Smooth muscle cell (in vitro differentiated cells): ENCODE measurements at regions not wholly inside any gene's neighbourhood (a gene's known extent, or its start where the extent isn't known, plus 50 kb on each side); places are given as distances from the start of the nearest gene placed in this dataset.

ENCODE experiments used
- DNase-seq: peaks from one replicate; lab custom pipeline; 2025; ENCODE audit not compliant: unreplicated experiment; lab: John Stamatoyannopoulos, UW
- H2AFZ ChIP-seq: fragments of 200-600 bp; sonication (generic); 2 replicates; pipeline ENCODE4 v1.6.0; 2016; ENCODE audit warnings: antibody characterized with exemption, low read depth, mild to moderate bottlenecking
- H3F3A ChIP-seq: fragments of 200-600 bp; sonication (generic); 2 replicates; pipeline ENCODE4 v1.6.0; 2017; ENCODE audit warnings: antibody characterized with exemption, low read depth
- H3K27ac ChIP-seq: fragments of 200-600 bp; sonication (generic); 2 replicates; pipeline ENCODE4 v1.5.1; 2016; ENCODE audit warnings: low read depth, mild to moderate bottlenecking
- H3K27me3 ChIP-seq: fragments of 200-600 bp; sonication (generic); 2 replicates; pipeline ENCODE4 v1.6.1; 2016; ENCODE audit warnings: low read depth, mild to moderate bottlenecking
- H3K36me3 ChIP-seq: fragments of 200-600 bp; sonication (generic); 2 replicates; pipeline ENCODE4 v1.5.1; 2016; ENCODE audit warnings: low read depth
- H3K4me1 ChIP-seq: fragments of 200-600 bp; sonication (generic); 2 replicates; pipeline ENCODE4 v1.5.1; 2016; ENCODE audit warnings: low read depth
- H3K4me2 ChIP-seq: fragments of 200-600 bp; sonication (generic); 2 replicates; pipeline ENCODE4 v1.6.0; 2016; ENCODE audit warnings: mild to moderate bottlenecking
- H3K4me3 ChIP-seq: fragments of 200-600 bp; sonication (generic); 2 replicates; pipeline ENCODE4 v1.5.1; 2016; ENCODE audit warnings: mild to moderate bottlenecking
- H3K79me2 ChIP-seq: fragments of 200-600 bp; sonication (generic); 2 replicates; pipeline ENCODE4 v1.6.0; 2016; ENCODE audit warnings: low read depth, mild to moderate bottlenecking
- H3K9ac ChIP-seq: fragments of 200-600 bp; sonication (generic); 2 replicates; pipeline ENCODE4 v1.6.0; 2016; ENCODE audit warnings: low read depth
- H3K9me3 ChIP-seq: fragments of 200-600 bp; sonication (generic); replicated peaks from 2 replicates; pipeline ENCODE4 v1.5.1; 2016; ENCODE audit warnings: low read depth
- H4K20me1 ChIP-seq: fragments of 200-600 bp; sonication (generic); 2 replicates; pipeline ENCODE4 v1.6.0; 2016; ENCODE audit warnings: low read depth
- CTCF ChIP-seq: fragments of 200-600 bp; sonication (generic); IDR thresholded peaks from 2 replicates; pipeline ENCODE4 v1.5.1; 2017; ENCODE audit warnings: borderline replicate concordance, mild to moderate bottlenecking, antibody characterized with exemption; ENCODE audit not compliant: insufficient read depth, poor library complexity, severe bottlenecking
- WGBS: methylation state at CpG from one replicate; pipeline ENCODE4 v1.1.7; 2016; ENCODE audit warnings: low lambda C conversion rate; 5-methylcytosine and 5-hydroxymethylcytosine counted together

- Histone ChIP-seq H3K4me1 (peaks cover 30% of the 10 kb centered on the region), H2AFZ (no peak overlapping the region), H3K36me3 (no peaks in the 10 kb centered on the region), H3K79me2 (no peaks in the 10 kb centered on the region), H3K27ac (no peak overlapping the region), H4K20me1 (no peaks in the 10 kb centered on the region), H3K9me3 (no peaks in the 10 kb centered on the region), H3K27me3 (no peaks in the 10 kb centered on the region), H3K4me3 (no peak overlapping the region), H3K4me2 (no peak overlapping the region), H3K9ac (no peak overlapping the region), H3F3A (peaks cover 9% of the 10 kb centered on the region)
- TF ChIP-seq CTCF = no peak
- 89% methylated on average over 4 of the region's 4 CpGs for WGBS
- DNase-seq = no peak
Observed at GRCh38 chr5:31104775-31105174, 88.7 kb upstream of the CDH6 start.

- H3K27me3 ChIP-seq = no peaks in the 10 kb centered on the region
- H3K4me2 ChIP-seq = no peak overlapping the region
- no peak for TF ChIP-seq CTCF
- no peak overlapping the region for H3K27ac ChIP-seq
- H3K4me1 ChIP-seq = peaks cover 9% of the 10 kb centered on the region
- H3K4me3 ChIP-seq = no peak overlapping the region
- H4K20me1 ChIP-seq = no peaks in the 10 kb centered on the region
- H2AFZ ChIP-seq = no peak overlapping the region
- no peak overlapping the region for H3K9ac ChIP-seq
- WGBS = 84% methylated on average over 5 of the region's 5 CpGs
- no peaks in the 10 kb centered on the region for H3K9me3 ChIP-seq
- H3F3A ChIP-seq = no peaks in the 10 kb centered on the region
- H3K36me3 ChIP-seq = no peaks in the 10 kb centered on the region
- H3K79me2 ChIP-seq = no peaks in the 10 kb centered on the region
- no peak for DNase-seq
Observed at GRCh38 chr5:31100781-31101310, 92.6 kb upstream of the CDH6 start.

GRCh38 chr5:31100047-31100575, 93.4 kb upstream of the CDH6 start:
- Histone ChIP-seq H3K36me3 (no peaks in the 10 kb centered on the region), H4K20me1 (no peaks in the 10 kb centered on the region), H3K27ac (no peak overlapping the region), H3K4me3 (no peak overlapping the region), H3K9me3 (no peaks in the 10 kb centered on the region), H2AFZ (no peak overlapping the region), H3K9ac (no peak overlapping the region), H3F3A (no peaks in the 10 kb centered on the region), H3K4me1 (peaks cover 7% of the 10 kb centered on the region), H3K4me2 (no peak overlapping the region), H3K79me2 (no peaks in the 10 kb centered on the region), H3K27me3 (no peaks in the 10 kb centered on the region)
- DNase-seq = no peak
- 81% methylated on average over 6 of the region's 6 CpGs for WGBS
- TF ChIP-seq CTCF = no peak

- H4K20me1 ChIP-seq = no peaks in the 10 kb centered on the region
- no peak overlapping the region for H3K4me2 ChIP-seq
- H3F3A ChIP-seq = no peaks in the 10 kb centered on the region
- no peak overlapping the region for H3K9ac ChIP-seq
- H2AFZ ChIP-seq = no peak overlapping the region
- H3K79me2 ChIP-seq = no peaks in the 10 kb centered on the region
- DNase-seq = no peak
- H3K27me3 ChIP-seq = no peaks in the 10 kb centered on the region
- H3K4me1 ChIP-seq = no peaks in the 10 kb centered on the region
- no peak for TF ChIP-seq CTCF
- no peak overlapping the region for H3K27ac ChIP-seq
- no peaks in the 10 kb centered on the region for H3K36me3 ChIP-seq
- H3K9me3 ChIP-seq = no peaks in the 10 kb centered on the region
- WGBS = 67% methylated on average over 4 of the region's 4 CpGs
- no peak overlapping the region for H3K4me3 ChIP-seq
Observed at GRCh38 chr5:31098811-31099210, 94.7 kb upstream of the CDH6 start.
